ENCODE measurements at regions not wholly inside any gene's neighbourhood (a gene's known extent, or its start where the extent isn't known, plus 50 kb on each side); places are given as distances from the start of the nearest gene placed in this dataset.

DNA sequence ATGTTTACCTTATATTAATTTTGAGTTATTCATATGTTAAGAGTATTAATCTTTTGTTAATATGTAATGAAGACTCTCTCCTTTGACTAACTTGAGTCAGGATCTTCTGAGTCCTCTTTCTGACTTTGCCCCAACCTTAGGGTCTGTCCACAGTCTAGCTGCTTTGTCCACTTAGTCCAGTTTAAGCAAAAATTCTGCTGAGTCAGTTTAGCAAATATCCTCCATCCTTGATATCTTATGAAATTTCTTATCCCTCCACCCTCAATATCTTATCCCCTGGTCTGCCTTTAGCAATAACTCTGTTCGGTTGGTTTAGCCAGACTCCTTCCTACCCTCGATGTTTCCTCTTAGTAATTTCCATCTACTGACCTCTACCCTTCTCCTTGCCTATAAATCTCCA is 91.7 kb downstream of the DIPK2A start:
- Mint-ChIP-seq H3K27me3 (no peaks in the 10 kb centered on the region), H3K4me3 (ENCODE audit: low read depth) (no peak overlapping the region), H3K9me3 (ENCODE audit: low read depth) (peaks cover 3% of the 10 kb centered on the region), H3K4me1 (ENCODE audit: low read depth) (no peaks in the 10 kb centered on the region), H3K36me3 (ENCODE audit: insufficient read depth) (no peaks in the 10 kb centered on the region), H3K27ac (no peak overlapping the region)
- no peak for DNase-seq (ENCODE audit: low spot score, unreplicated experiment)
- TF ChIP-seq, protein P1, sequence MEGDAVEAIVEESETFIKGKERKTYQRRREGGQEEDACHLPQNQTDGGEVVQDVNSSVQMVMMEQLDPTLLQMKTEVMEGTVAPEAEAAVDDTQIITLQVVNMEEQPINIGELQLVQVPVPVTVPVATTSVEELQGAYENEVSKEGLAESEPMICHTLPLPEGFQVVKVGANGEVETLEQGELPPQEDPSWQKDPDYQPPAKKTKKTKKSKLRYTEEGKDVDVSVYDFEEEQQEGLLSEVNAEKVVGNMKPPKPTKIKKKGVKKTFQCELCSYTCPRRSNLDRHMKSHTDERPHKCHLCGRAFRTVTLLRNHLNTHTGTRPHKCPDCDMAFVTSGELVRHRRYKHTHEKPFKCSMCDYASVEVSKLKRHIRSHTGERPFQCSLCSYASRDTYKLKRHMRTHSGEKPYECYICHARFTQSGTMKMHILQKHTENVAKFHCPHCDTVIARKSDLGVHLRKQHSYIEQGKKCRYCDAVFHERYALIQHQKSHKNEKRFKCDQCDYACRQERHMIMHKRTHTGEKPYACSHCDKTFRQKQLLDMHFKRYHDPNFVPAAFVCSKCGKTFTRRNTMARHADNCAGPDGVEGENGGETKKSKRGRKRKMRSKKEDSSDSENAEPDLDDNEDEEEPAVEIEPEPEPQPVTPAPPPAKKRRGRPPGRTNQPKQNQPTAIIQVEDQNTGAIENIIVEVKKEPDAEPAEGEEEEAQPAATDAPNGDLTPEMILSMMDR (IDR thresholded peaks at IDR 0.05; ENCODE audit: unreplicated experiment) = no peak

DNA sequence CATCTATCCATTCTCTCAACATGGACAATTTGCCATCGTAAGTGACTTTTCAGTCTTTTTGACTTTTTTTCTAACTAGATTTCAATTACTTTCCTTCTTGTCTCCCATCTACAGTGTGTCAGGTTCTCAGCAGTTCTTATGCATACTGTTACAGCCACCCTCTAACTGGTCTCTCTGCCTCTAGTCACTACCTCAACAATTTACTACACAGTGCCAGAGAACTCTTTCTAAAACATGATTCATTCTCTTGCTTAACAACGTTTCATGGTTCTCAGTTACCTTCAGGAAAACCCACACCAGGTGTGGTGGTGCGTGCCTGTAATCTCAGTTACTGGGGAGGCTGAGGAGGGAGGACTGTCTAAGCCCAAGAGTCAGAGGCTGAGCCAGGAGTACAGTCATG is 95.4 kb downstream of the DIPK2A start:
- H3K27ac Mint-ChIP-seq = no peak overlapping the region
- H3K27me3 Mint-ChIP-seq = no peaks in the 10 kb centered on the region
- no peak for DNase-seq (ENCODE audit: low spot score, unreplicated experiment)
- no peaks in the 10 kb centered on the region for H3K4me1 Mint-ChIP-seq (ENCODE audit: low read depth)
- TF ChIP-seq, protein P1 (IDR thresholded peaks at IDR 0.05; ENCODE audit: unreplicated experiment) = no peak
- H3K36me3 Mint-ChIP-seq (ENCODE audit: insufficient read depth) = peaks cover 2% of the 10 kb centered on the region
- no peak overlapping the region for H3K4me3 Mint-ChIP-seq (ENCODE audit: low read depth)
- H3K9me3 Mint-ChIP-seq (ENCODE audit: low read depth) = peaks cover 14% of the 10 kb centered on the region

DNA sequence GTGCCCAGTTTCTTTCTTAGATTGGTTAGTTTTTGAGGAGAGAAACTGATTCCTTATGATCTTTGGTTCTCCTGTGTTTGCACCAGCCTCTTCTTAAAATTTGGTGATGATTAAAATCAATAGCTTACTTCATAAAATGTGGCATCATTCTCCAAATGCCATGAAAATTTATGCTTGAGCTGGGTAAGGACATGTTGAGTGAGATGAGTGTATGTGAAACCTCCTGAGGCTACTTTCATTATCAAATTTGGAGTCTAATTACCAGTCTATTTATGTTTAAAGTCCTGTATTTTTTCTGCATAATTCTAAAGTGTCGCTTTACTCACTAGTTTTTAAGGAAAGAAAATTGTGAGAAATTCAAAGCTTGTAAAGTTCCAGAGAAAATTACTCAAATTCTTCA is 102.1 kb downstream of the DIPK2A start:
- TF ChIP-seq, protein P1 (IDR thresholded peaks at IDR 0.05; ENCODE audit: unreplicated experiment) = no peak
- no peaks in the 10 kb centered on the region for H3K27me3 Mint-ChIP-seq
- peaks cover 17% of the 10 kb centered on the region for H3K9me3 Mint-ChIP-seq (ENCODE audit: low read depth)
- no peaks in the 10 kb centered on the region for H3K4me1 Mint-ChIP-seq (ENCODE audit: low read depth)
- H3K4me3 Mint-ChIP-seq (ENCODE audit: low read depth) = no peak overlapping the region
- no peak overlapping the region for H3K27ac Mint-ChIP-seq
- H3K36me3 Mint-ChIP-seq (ENCODE audit: insufficient read depth) = peaks cover 2% of the 10 kb centered on the region
- no peak for DNase-seq (ENCODE audit: low spot score, unreplicated experiment)

DNA sequence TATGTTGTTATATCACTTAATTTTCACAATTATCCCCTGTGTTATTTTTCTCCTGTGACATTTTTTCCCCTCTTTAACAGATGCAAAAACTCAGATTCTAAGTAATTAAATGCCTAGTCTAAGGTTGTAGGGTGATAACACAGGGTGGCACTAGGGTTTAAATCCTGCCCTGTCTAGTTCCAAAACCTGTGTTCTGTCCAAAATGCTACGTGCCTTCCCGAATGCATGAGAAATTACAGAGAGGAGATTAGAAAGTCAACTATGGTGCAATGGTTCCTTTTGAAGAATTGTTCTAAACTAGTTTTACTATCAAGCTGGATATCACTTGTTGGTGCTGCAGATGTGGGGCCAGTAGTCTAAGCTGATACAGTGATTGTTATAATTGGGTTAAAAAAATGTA is 108.0 kb downstream of the DIPK2A start:
- Mint-ChIP-seq H3K4me1 (ENCODE audit: low read depth) (no peaks in the 10 kb centered on the region), H3K27me3 (no peaks in the 10 kb centered on the region), H3K4me3 (ENCODE audit: low read depth) (no peak overlapping the region), H3K36me3 (ENCODE audit: insufficient read depth) (no peaks in the 10 kb centered on the region), H3K27ac (no peak overlapping the region), H3K9me3 (ENCODE audit: low read depth) (no peaks in the 10 kb centered on the region)
- TF ChIP-seq, protein P1 (IDR thresholded peaks at IDR 0.05; ENCODE audit: unreplicated experiment) = no peak
- no peak for DNase-seq (ENCODE audit: low spot score, unreplicated experiment)

DNA sequence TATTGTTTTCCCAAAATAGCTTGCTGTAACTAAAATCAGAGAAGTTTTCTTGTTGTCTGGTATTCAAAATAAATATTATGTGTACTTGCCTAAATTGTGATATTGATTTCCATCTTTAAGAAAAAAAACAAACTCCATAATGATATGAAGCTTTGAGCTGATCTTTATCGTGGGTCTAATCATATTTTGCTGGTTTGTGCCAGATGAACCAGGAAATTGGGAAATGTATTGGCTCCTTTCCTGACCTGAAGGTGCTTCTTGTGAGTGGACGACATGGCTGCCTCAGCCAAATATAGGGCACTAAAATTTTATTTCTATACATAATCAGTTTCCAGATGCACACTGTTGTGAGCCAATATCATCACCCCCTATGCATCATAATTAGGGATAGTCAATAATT is 113.3 kb downstream of the DIPK2A start:
- no peaks in the 10 kb centered on the region for H3K27me3 Mint-ChIP-seq
- H3K36me3 Mint-ChIP-seq (ENCODE audit: insufficient read depth) = no peaks in the 10 kb centered on the region
- TF ChIP-seq, protein P1 (IDR thresholded peaks at IDR 0.05; ENCODE audit: unreplicated experiment) = no peak
- no peak overlapping the region for H3K4me3 Mint-ChIP-seq (ENCODE audit: low read depth)
- no peaks in the 10 kb centered on the region for H3K9me3 Mint-ChIP-seq (ENCODE audit: low read depth)
- no peak for DNase-seq (ENCODE audit: low spot score, unreplicated experiment)
- no peaks in the 10 kb centered on the region for H3K4me1 Mint-ChIP-seq (ENCODE audit: low read depth)
- no peak overlapping the region for H3K27ac Mint-ChIP-seq

Measured in progenitor cell of endocrine pancreas (in vitro differentiated cells).